GM23338 (cell line): ENCODE measurements at regions not wholly inside any gene's neighbourhood (a gene's known extent, or its start where the extent isn't known, plus 50 kb on each side); places are given as distances from the start of the nearest gene placed in this dataset.

Source experiments
- EZH2phosphoT487 ChIP-seq: fragments of 200-600 bp; sonication (generic); IDR thresholded peaks from one replicate; pipeline ENCODE4 v1.8.1; 2018; ENCODE audit warnings: antibody characterized with exemption; ENCODE audit not compliant: unreplicated experiment
- POLR2AphosphoS5 ChIP-seq: IDR thresholded peaks from 2 replicates; pipeline ENCODE4 v1.6.1; 2016; ENCODE audit warnings: antibody characterized with exemption, low read depth
- TF ChIP-seq, protein P1 (sequence below), 2 experiments: fragments of 200-600 bp in 1 of 2; sonication (generic) in 1 of 2; conservative IDR thresholded peaks; 2 replicates each; pipeline versions ENCODE4 v1.5.1 to v1.6.1; 2016 to 2017; ENCODE audit warnings: antibody characterized with exemption in 2 of 2, low read depth in 2 of 2, mild to moderate bottlenecking in 2 of 2, moderate library complexity in 1 of 2

- TF ChIP-seq, protein P1, sequence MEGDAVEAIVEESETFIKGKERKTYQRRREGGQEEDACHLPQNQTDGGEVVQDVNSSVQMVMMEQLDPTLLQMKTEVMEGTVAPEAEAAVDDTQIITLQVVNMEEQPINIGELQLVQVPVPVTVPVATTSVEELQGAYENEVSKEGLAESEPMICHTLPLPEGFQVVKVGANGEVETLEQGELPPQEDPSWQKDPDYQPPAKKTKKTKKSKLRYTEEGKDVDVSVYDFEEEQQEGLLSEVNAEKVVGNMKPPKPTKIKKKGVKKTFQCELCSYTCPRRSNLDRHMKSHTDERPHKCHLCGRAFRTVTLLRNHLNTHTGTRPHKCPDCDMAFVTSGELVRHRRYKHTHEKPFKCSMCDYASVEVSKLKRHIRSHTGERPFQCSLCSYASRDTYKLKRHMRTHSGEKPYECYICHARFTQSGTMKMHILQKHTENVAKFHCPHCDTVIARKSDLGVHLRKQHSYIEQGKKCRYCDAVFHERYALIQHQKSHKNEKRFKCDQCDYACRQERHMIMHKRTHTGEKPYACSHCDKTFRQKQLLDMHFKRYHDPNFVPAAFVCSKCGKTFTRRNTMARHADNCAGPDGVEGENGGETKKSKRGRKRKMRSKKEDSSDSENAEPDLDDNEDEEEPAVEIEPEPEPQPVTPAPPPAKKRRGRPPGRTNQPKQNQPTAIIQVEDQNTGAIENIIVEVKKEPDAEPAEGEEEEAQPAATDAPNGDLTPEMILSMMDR (conservative IDR thresholded peaks at IDR 0.05; ENCODE audit: low read depth in 2 of 2) = no peak
- TF ChIP-seq POLR2AphosphoS5 (no peak), EZH2phosphoT487 (no peak)
Observed at GRCh38 chr12:33047666-33048065, 151.1 kb upstream of the PKP2 start.
